GM23248 (cell line): ENCODE measurements at regions not wholly inside any gene's neighbourhood (a gene's known extent, or its start where the extent isn't known, plus 50 kb on each side); places are given as distances from the start of the nearest gene placed in this dataset.

Experiments
- EZH2 ChIP-seq: fragments of 200-600 bp; sonication (generic); IDR thresholded peaks from 2 replicates; pipeline ENCODE4 v1.6.1; 2018; ENCODE audit warnings: antibody characterized with exemption, mild to moderate bottlenecking; ENCODE audit not compliant: insufficient read depth, poor library complexity, severe bottlenecking
- EZH2phosphoT487 ChIP-seq: fragments of 200-600 bp; sonication (generic); IDR thresholded peaks from 2 replicates; pipeline ENCODE4 v1.6.1; 2018; ENCODE audit warnings: antibody characterized with exemption, moderate library complexity, mild to moderate bottlenecking, low read depth; ENCODE audit not compliant: insufficient read depth

DNA sequence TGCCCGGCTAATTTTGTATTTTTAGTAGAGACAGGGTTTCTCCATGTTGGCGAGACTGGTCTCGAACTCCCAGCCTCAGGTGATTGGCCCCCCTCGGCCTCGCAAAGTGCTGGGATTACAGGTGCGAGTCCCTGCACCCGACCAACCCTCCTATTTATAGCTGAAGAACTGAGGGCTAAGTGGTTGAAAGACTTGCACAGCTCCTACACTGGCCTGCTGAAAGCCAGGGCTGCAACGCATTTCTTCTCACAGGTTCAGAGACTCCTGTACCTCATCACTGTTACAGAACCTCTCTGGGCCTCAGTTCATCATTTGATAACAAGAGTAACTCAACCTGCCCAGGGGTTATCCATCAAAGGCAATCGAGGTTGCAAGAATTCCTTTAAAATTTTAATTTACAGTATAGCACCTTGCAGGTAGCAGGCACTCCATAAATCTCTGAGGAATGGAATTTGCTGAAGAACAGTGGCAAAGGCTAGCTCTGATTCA lies 626.5 kb upstream of the TBL1XR1 start:
- TF ChIP-seq EZH2 = no peak
- no peak for TF ChIP-seq EZH2phosphoT487
